ENCODE measurements at regions not wholly inside any gene's neighbourhood (a gene's known extent, or its start where the extent isn't known, plus 50 kb on each side); places are given as distances from the start of the nearest gene placed in this dataset.

GRCh38 chr6:139602577-139602976, 228.1 kb upstream of the CITED2 start:
- Histone ChIP-seq H3K4me1 (ENCODE audit: control insufficient read depth, insufficient read depth, low read length, poor library complexity, severe bottlenecking) (no peaks in the 10 kb centered on the region), H3K36me3 (ENCODE audit: control insufficient read depth, insufficient read depth, low read length) (no peaks in the 10 kb centered on the region), H3K9me3 (ENCODE audit: control insufficient read depth, low read length) (no peaks in the 10 kb centered on the region), H3K4me3 (ENCODE audit: insufficient read depth, low read depth, low read length, poor library complexity, severe bottlenecking) (no peak overlapping the region), H3K27ac (ENCODE audit: insufficient read depth, low read length, poor library complexity, severe bottlenecking) (no peak overlapping the region), H3K27me3 (replicated peaks; ENCODE audit: control insufficient read depth, insufficient read depth, low read length, poor library complexity, severe bottlenecking) (no peaks in the 10 kb centered on the region)
- no peak for DNase-seq

DNA sequence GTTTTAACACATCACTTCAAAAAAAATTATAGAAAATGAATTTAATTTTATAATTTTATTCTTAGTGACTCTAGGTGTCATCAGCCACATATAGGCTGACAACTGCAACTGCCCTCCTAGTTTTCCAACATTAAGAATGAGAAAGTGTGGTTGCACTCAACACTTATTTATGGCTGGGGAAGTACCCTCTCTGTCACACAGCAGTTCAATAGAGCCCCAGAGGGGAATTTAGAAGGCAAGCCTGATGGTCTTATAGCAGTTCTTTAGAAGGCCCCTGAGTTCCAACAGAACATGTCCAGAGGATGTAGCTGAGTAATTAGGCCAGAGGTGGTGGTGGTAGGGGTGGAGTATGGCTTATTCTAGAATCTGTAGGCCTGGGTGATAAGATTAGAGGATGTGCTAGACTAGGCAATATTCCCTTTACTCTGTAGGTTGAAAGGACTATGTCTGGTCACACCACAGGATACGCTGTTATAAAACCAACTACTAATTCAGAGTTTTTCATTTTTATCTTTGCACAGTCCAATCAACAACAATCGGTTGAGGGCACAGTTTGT, 226.5 kb upstream of the CITED2 start:
- no peaks in the 10 kb centered on the region for H3K4me1 ChIP-seq (ENCODE audit: control insufficient read depth, insufficient read depth, low read length, poor library complexity, severe bottlenecking)

DNA sequence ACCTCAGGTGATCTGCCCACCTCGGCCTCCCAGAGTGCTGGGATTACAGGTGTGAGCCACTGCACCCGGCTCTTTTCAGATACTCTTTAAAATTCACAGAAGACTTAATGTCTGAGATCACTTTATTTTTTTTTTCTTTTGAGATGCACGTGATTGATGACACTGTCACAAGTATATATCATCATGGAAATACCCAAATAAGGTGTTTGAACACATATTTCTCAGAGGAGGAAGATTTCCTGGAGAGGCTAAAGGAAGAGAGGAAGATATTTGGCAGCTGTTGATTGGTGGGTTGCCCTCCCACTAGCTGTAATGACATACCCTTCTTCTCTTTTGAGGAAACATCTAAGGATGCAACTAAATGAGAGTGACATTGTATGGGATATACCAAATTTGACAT, 225.9 kb upstream of the CITED2 start:
- no peak for DNase-seq
- H3K36me3 ChIP-seq (ENCODE audit: control insufficient read depth, insufficient read depth, low read length): no peaks in the 10 kb centered on the region

More for the DNA sequence above, 226.5 kb upstream of the CITED2 start:
- Histone ChIP-seq H3K27me3 (replicated peaks; ENCODE audit: control insufficient read depth, insufficient read depth, low read length, poor library complexity, severe bottlenecking) (no peaks in the 10 kb centered on the region), H3K27ac (ENCODE audit: insufficient read depth, low read length, poor library complexity, severe bottlenecking) (no peak overlapping the region), H3K36me3 (ENCODE audit: control insufficient read depth, insufficient read depth, low read length) (no peaks in the 10 kb centered on the region), H3K4me3 (ENCODE audit: insufficient read depth, low read depth, low read length, poor library complexity, severe bottlenecking) (no peak overlapping the region), H3K9me3 (ENCODE audit: control insufficient read depth, low read length) (no peaks in the 10 kb centered on the region)
- no peak for DNase-seq

DNA sequence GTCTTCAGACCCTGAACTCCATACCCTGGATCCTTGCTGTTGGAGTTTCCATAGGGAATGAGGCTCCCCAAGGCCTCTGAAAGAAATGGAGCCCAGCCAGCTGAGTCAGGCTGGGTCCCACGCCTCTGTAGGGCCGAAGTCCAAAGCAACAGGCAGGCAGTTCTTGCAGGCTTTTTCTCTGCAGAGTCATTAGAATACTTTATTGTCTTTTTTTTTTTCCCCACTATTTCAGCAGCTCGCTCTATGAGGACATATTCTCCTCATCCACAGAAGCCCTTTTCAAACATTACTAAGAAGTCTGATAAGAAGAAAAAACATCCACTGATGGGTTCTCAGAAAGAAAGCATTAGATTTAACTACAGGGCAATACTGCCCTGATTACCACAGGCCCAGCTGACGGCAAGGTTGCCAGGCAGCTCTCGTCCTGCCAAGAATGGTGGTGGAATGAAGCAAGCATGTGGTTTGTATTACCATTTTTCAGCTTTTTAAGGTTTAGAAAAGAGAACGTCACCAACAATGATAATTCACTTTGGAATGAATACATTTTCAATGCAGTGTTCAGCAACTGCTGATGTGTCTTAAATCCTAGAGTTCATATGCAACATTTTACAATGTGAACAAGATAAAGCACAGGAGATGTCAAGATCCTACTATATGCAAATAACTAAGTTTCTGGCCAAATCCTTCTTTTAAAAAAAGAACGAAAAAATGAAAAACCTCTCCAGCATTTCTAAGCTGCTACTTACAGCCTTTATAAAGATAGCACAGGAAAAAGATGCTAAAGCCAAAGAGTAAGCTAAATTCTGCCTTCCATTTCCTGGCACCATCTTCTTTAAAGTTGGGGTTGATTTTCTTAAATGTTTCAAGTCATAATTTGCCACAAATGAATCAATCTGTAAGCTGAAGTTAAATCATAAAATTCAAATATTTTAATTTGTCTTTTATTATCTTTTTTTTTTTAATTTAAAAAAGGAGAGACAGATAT, 223.6 kb upstream of the CITED2 start:
- Histone ChIP-seq H3K4me1 (ENCODE audit: control insufficient read depth, insufficient read depth, low read length, poor library complexity, severe bottlenecking) (no peaks in the 10 kb centered on the region), H3K9me3 (ENCODE audit: control insufficient read depth, low read length) (no peaks in the 10 kb centered on the region), H3K27ac (ENCODE audit: insufficient read depth, low read length, poor library complexity, severe bottlenecking) (no peak overlapping the region), H3K4me3 (ENCODE audit: insufficient read depth, low read depth, low read length, poor library complexity, severe bottlenecking) (no peak overlapping the region), H3K27me3 (replicated peaks; ENCODE audit: control insufficient read depth, insufficient read depth, low read length, poor library complexity, severe bottlenecking) (no peaks in the 10 kb centered on the region), H3K36me3 (ENCODE audit: control insufficient read depth, insufficient read depth, low read length) (no peaks in the 10 kb centered on the region)
- DNase-seq: no peak

More for the DNA sequence above, 225.9 kb upstream of the CITED2 start:
- no peak overlapping the region for H3K27ac ChIP-seq (ENCODE audit: insufficient read depth, low read length, poor library complexity, severe bottlenecking)
- no peaks in the 10 kb centered on the region for H3K4me1 ChIP-seq (ENCODE audit: control insufficient read depth, insufficient read depth, low read length, poor library complexity, severe bottlenecking)
- no peaks in the 10 kb centered on the region for H3K9me3 ChIP-seq (ENCODE audit: control insufficient read depth, low read length)
- H3K4me3 ChIP-seq (ENCODE audit: insufficient read depth, low read depth, low read length, poor library complexity, severe bottlenecking): no peak overlapping the region
- H3K27me3 ChIP-seq (replicated peaks; ENCODE audit: control insufficient read depth, insufficient read depth, low read length, poor library complexity, severe bottlenecking): no peaks in the 10 kb centered on the region

GRCh38 chr6:139597087-139597763, 222.8 kb upstream of the CITED2 start:
- no peaks in the 10 kb centered on the region for H3K4me1 ChIP-seq (ENCODE audit: control insufficient read depth, insufficient read depth, low read length, poor library complexity, severe bottlenecking)
- no peaks in the 10 kb centered on the region for H3K9me3 ChIP-seq (ENCODE audit: control insufficient read depth, low read length)
- no peaks in the 10 kb centered on the region for H3K27me3 ChIP-seq (replicated peaks; ENCODE audit: control insufficient read depth, insufficient read depth, low read length, poor library complexity, severe bottlenecking)
- no peaks in the 10 kb centered on the region for H3K36me3 ChIP-seq (ENCODE audit: control insufficient read depth, insufficient read depth, low read length)
- H3K4me3 ChIP-seq (ENCODE audit: insufficient read depth, low read depth, low read length, poor library complexity, severe bottlenecking): no peak overlapping the region
- DNase-seq: no peak
- no peak overlapping the region for H3K27ac ChIP-seq (ENCODE audit: insufficient read depth, low read length, poor library complexity, severe bottlenecking)

GRCh38 chr6:139595183-139595582, 220.7 kb upstream of the CITED2 start:
- Histone ChIP-seq H3K9me3 (ENCODE audit: control insufficient read depth, low read length) (no peaks in the 10 kb centered on the region), H3K4me1 (ENCODE audit: control insufficient read depth, insufficient read depth, low read length, poor library complexity, severe bottlenecking) (no peaks in the 10 kb centered on the region), H3K27me3 (replicated peaks; ENCODE audit: control insufficient read depth, insufficient read depth, low read length, poor library complexity, severe bottlenecking) (no peaks in the 10 kb centered on the region), H3K4me3 (ENCODE audit: insufficient read depth, low read depth, low read length, poor library complexity, severe bottlenecking) (no peak overlapping the region), H3K36me3 (ENCODE audit: control insufficient read depth, insufficient read depth, low read length) (no peaks in the 10 kb centered on the region), H3K27ac (ENCODE audit: insufficient read depth, low read length, poor library complexity, severe bottlenecking) (no peak overlapping the region)
- no peak for DNase-seq

GRCh38 chr6:139594333-139594965, 220.0 kb upstream of the CITED2 start:
- DNase-seq: no peak
- H3K36me3 ChIP-seq (ENCODE audit: control insufficient read depth, insufficient read depth, low read length): no peaks in the 10 kb centered on the region
- no peaks in the 10 kb centered on the region for H3K27me3 ChIP-seq (replicated peaks; ENCODE audit: control insufficient read depth, insufficient read depth, low read length, poor library complexity, severe bottlenecking)
- H3K27ac ChIP-seq (ENCODE audit: insufficient read depth, low read length, poor library complexity, severe bottlenecking): no peak overlapping the region
- H3K9me3 ChIP-seq (ENCODE audit: control insufficient read depth, low read length): no peaks in the 10 kb centered on the region
- no peak overlapping the region for H3K4me3 ChIP-seq (ENCODE audit: insufficient read depth, low read depth, low read length, poor library complexity, severe bottlenecking)
- no peaks in the 10 kb centered on the region for H3K4me1 ChIP-seq (ENCODE audit: control insufficient read depth, insufficient read depth, low read length, poor library complexity, severe bottlenecking)

DNA sequence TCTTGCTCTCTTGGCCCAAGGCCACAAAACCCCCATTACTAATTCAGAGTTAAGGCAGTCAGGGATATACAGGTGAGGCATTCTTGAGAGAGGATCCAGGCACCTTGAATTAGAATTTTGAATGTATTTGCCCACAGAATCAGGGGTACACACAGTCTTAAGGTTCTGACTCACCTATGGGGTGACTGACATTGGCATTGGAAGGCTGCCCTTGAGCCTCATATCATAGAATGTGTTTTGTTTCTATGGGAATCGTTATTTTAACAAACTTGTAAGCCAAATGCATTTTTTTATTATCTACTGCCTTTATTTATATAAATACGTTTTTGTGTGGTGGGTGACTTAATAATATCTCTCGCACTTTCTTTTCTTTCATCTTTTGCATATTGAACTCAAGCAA, 218.6 kb upstream of the CITED2 start:
- DNase-seq: no peak
- H3K36me3 ChIP-seq (ENCODE audit: control insufficient read depth, insufficient read depth, low read length): no peaks in the 10 kb centered on the region
- no peaks in the 10 kb centered on the region for H3K9me3 ChIP-seq (ENCODE audit: control insufficient read depth, low read length)
- no peak overlapping the region for H3K27ac ChIP-seq (ENCODE audit: insufficient read depth, low read length, poor library complexity, severe bottlenecking)
- no peaks in the 10 kb centered on the region for H3K27me3 ChIP-seq (replicated peaks; ENCODE audit: control insufficient read depth, insufficient read depth, low read length, poor library complexity, severe bottlenecking)
- no peaks in the 10 kb centered on the region for H3K4me1 ChIP-seq (ENCODE audit: control insufficient read depth, insufficient read depth, low read length, poor library complexity, severe bottlenecking)
- no peak overlapping the region for H3K4me3 ChIP-seq (ENCODE audit: insufficient read depth, low read depth, low read length, poor library complexity, severe bottlenecking)

- Histone ChIP-seq H3K4me3 (ENCODE audit: insufficient read depth, low read depth, low read length, poor library complexity, severe bottlenecking) (no peak overlapping the region), H3K4me1 (ENCODE audit: control insufficient read depth, insufficient read depth, low read length, poor library complexity, severe bottlenecking) (no peaks in the 10 kb centered on the region), H3K27ac (ENCODE audit: insufficient read depth, low read length, poor library complexity, severe bottlenecking) (no peak overlapping the region), H3K36me3 (ENCODE audit: control insufficient read depth, insufficient read depth, low read length) (no peaks in the 10 kb centered on the region), H3K9me3 (ENCODE audit: control insufficient read depth, low read length) (no peaks in the 10 kb centered on the region), H3K27me3 (replicated peaks; ENCODE audit: control insufficient read depth, insufficient read depth, low read length, poor library complexity, severe bottlenecking) (no peaks in the 10 kb centered on the region)
- no peak for DNase-seq
Observed at GRCh38 chr6:139592011-139592410, 217.6 kb upstream of the CITED2 start.

All from effector memory CD4-positive, alpha-beta T cell (primary cell).